NCI-H2227 treated with DMSO at 0.1 percent for 48 hours (cell line): ENCODE measurements at regions not wholly inside any gene's neighbourhood (a gene's known extent, or its start where the extent isn't known, plus 50 kb on each side); places are given as distances from the start of the nearest gene placed in this dataset.
A peak's percentile ranks its signal among the peaks of the same experiment; 100 is the strongest.

ENCODE experiments used
- DNase-seq: peaks from one replicate; lab custom pipeline; 2025; lab: John Stamatoyannopoulos, UW

- no peak for DNase-seq
Measured at GRCh38 chr16:73356401-73357079, 308.6 kb upstream of the ZFHX3 start.

- no peak for DNase-seq
Measured at GRCh38 chr16:73355981-73356380, 308.1 kb upstream of the ZFHX3 start.

- DNase-seq = no peak
Measured at GRCh38 chr16:73354434-73354833, 306.5 kb upstream of the ZFHX3 start.

- no peak for DNase-seq
Measured at GRCh38 chr16:73350707-73351452, 303.0 kb upstream of the ZFHX3 start.

GRCh38 chr16:73347500-73348375 is 299.8 kb upstream of the ZFHX3 start:
- no peak for DNase-seq

- no peak for DNase-seq
Measured at GRCh38 chr16:73339821-73340220, 291.9 kb upstream of the ZFHX3 start.

- no peak for DNase-seq
Measured at GRCh38 chr16:73337373-73338296, 289.7 kb upstream of the ZFHX3 start.

- DNase-seq = no peak
Measured at GRCh38 chr16:73329358-73330286, 281.7 kb upstream of the ZFHX3 start.

- DNase-seq = no peak
Measured at GRCh38 chr16:73326770-73327470, 279.0 kb upstream of the ZFHX3 start.

- no peak for DNase-seq
Measured at GRCh38 chr16:73326221-73326620, 278.3 kb upstream of the ZFHX3 start.

- no peak for DNase-seq
Measured at GRCh38 chr16:73323880-73324279, 276.0 kb upstream of the ZFHX3 start.

GRCh38 chr16:73322856-73323255 is 274.9 kb upstream of the ZFHX3 start:
- DNase-seq = no peak

GRCh38 chr16:73321853-73322252 is 273.9 kb upstream of the ZFHX3 start:
- DNase-seq = no peak

- DNase-seq = peak; percentile 92
Measured at GRCh38 chr16:73319737-73320136, 271.8 kb upstream of the ZFHX3 start.

GRCh38 chr16:73319261-73319660 is 271.3 kb upstream of the ZFHX3 start:
- DNase-seq = no peak

- no peak for DNase-seq
Measured at GRCh38 chr16:73317321-73317857, 269.5 kb upstream of the ZFHX3 start.

- DNase-seq = no peak
Measured at GRCh38 chr16:73315645-73316044, 267.7 kb upstream of the ZFHX3 start.

GRCh38 chr16:73313950-73314349 is 266.0 kb upstream of the ZFHX3 start:
- DNase-seq = no peak
